GM19395 (cell line): ENCODE measurements at regions not wholly inside any gene's neighbourhood (a gene's known extent, or its start where the extent isn't known, plus 50 kb on each side); places are given as distances from the start of the nearest gene placed in this dataset.

Source experiments
- ATAC-seq: cut with Tn5 transposase; IDR thresholded peaks from one replicate; pipeline ENCODE4 v1.9.1; 2021; ENCODE audit warnings: mild to moderate bottlenecking, moderate library complexity; ENCODE audit not compliant: unreplicated experiment

- ATAC-seq = peak; percentile 78
Measured at GRCh38 chr5:93800988-93801811, 59.8 kb upstream of the POU5F2 start.

- no peak for ATAC-seq
Measured at GRCh38 chr5:93794954-93795353, 53.6 kb upstream of the POU5F2 start.

- no peak for ATAC-seq
Measured at GRCh38 chr5:93793159-93793781, 51.9 kb upstream of the POU5F2 start.

- ATAC-seq = no peak
Measured at GRCh38 chr5:93791518-93791972, 50.1 kb upstream of the POU5F2 start.
